ENCODE measurements at regions not wholly inside any gene's neighbourhood (a gene's known extent, or its start where the extent isn't known, plus 50 kb on each side); places are given as distances from the start of the nearest gene placed in this dataset.

- no peak for DNase-seq
These were observed 199.1 kb downstream of the FOXL1 start for GRCh38 chr16:86777381-86777946.

- DNase-seq, result no peak
These were observed 199.9 kb downstream of the FOXL1 start for GRCh38 chr16:86778108-86778745.

- DNase-seq, result no peak
These were observed 200.6 kb downstream of the FOXL1 start for GRCh38 chr16:86778978-86779377.

GRCh38 chr16:86781046-86781445, 202.7 kb downstream of the FOXL1 start:
- DNase-seq, result no peak

- no peak for DNase-seq
These were observed 205.6 kb downstream of the FOXL1 start for GRCh38 chr16:86783636-86784626.

GRCh38 chr16:86786338-86786737, 208.0 kb downstream of the FOXL1 start:
- no peak for DNase-seq

GRCh38 chr16:86786994-86787393, 208.6 kb downstream of the FOXL1 start:
- DNase-seq, result no peak

GRCh38 chr16:86787538-86787937, 209.2 kb downstream of the FOXL1 start:
- no peak for DNase-seq

GRCh38 chr16:86789621-86790051, 211.3 kb downstream of the FOXL1 start:
- DNase-seq, result no peak

GRCh38 chr16:86791287-86792035, 213.1 kb downstream of the FOXL1 start:
- DNase-seq, result no peak

- DNase-seq, result no peak
These were observed 216.0 kb downstream of the FOXL1 start for GRCh38 chr16:86794216-86794864.

- no peak for DNase-seq
These were observed 219.4 kb downstream of the FOXL1 start for GRCh38 chr16:86797700-86798099.

GRCh38 chr16:86798247-86799041, 220.1 kb downstream of the FOXL1 start:
- DNase-seq, result no peak

- DNase-seq, result no peak
These were observed 221.0 kb downstream of the FOXL1 start for GRCh38 chr16:86799367-86799766.

- no peak for DNase-seq
These were observed 222.5 kb downstream of the FOXL1 start for GRCh38 chr16:86800894-86801293.

GRCh38 chr16:86802013-86802412, 223.7 kb downstream of the FOXL1 start:
- DNase-seq, result no peak

- no peak for DNase-seq
These were observed 226.8 kb downstream of the FOXL1 start for GRCh38 chr16:86805188-86805587.

- DNase-seq, result no peak
These were observed 228.0 kb downstream of the FOXL1 start for GRCh38 chr16:86806181-86806837.

- no peak for DNase-seq
These were observed 228.5 kb downstream of the FOXL1 start for GRCh38 chr16:86806838-86807351.

GRCh38 chr16:86808863-86809444, 230.6 kb downstream of the FOXL1 start:
- no peak for DNase-seq

Data from DMS53 (cell line).